D721Med (cell line): ENCODE measurements at regions not wholly inside any gene's neighbourhood (a gene's known extent, or its start where the extent isn't known, plus 50 kb on each side); places are given as distances from the start of the nearest gene placed in this dataset.
A peak's percentile ranks its signal among the peaks of the same experiment; 100 is the strongest.

Source experiments
- DNase-seq: peaks from one replicate; pipeline ENCODE4 v3.0.0; 2011; ENCODE audit warnings: low spot score; ENCODE audit not compliant: insufficient read length
- FAIRE-seq: peaks from 2 replicates; lab custom pipeline; 2011; peaks lifted over from hg19 to GRCh38; lab: Jason Lieb, UNC
- TF ChIP-seq, protein P1 (sequence below): IDR thresholded peaks from 2 replicates; pipeline ENCODE4 v1.5.1; 2012; ENCODE audit warnings: mild to moderate bottlenecking, control low read depth; ENCODE audit not compliant: insufficient read depth; ENCODE audit errors: missing control alignments

DNA sequence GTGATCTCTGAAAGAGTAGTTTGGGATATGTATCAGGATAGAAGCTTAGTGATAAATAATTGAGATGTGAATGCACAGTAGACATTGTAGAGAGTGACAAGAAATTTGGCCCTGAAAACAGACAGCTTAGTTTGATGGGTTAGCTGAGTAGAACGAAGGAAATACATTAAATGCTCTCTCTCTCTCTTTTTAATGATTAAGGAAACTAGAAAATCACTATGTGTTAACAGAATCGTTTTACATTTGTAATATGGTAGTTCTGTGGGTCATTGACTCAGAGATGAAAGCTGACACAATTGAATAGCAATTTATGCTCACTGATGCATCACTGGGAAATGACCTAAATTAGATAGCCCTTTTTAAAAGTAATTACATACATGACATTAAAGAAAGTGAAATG lies 739.8 kb upstream of the PTPRD start:
- TF ChIP-seq, protein P1, sequence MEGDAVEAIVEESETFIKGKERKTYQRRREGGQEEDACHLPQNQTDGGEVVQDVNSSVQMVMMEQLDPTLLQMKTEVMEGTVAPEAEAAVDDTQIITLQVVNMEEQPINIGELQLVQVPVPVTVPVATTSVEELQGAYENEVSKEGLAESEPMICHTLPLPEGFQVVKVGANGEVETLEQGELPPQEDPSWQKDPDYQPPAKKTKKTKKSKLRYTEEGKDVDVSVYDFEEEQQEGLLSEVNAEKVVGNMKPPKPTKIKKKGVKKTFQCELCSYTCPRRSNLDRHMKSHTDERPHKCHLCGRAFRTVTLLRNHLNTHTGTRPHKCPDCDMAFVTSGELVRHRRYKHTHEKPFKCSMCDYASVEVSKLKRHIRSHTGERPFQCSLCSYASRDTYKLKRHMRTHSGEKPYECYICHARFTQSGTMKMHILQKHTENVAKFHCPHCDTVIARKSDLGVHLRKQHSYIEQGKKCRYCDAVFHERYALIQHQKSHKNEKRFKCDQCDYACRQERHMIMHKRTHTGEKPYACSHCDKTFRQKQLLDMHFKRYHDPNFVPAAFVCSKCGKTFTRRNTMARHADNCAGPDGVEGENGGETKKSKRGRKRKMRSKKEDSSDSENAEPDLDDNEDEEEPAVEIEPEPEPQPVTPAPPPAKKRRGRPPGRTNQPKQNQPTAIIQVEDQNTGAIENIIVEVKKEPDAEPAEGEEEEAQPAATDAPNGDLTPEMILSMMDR = no peak
- DNase-seq (no peak), FAIRE-seq (peak; percentile 53)

DNA sequence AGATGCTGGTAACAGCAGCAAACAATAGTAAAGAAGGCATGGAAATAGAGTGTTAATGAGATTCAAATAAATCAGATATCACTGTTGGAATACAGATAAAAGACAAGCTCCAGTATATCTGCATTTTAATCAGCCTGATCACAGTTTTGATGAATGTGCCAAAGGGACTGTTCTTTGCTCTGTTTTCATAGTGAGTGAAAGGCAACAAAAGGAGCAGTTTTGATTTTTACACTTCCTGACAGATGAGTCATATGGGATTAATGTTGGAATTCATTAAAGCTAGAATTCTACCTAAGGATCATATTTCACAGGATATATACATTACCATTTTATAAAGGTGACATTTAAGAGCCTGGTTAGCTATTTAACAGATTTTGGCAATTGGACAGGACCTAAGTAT lies 743.3 kb upstream of the PTPRD start:
- FAIRE-seq (no peak), DNase-seq (no peak)
- TF ChIP-seq, protein P1 = no peak

DNA sequence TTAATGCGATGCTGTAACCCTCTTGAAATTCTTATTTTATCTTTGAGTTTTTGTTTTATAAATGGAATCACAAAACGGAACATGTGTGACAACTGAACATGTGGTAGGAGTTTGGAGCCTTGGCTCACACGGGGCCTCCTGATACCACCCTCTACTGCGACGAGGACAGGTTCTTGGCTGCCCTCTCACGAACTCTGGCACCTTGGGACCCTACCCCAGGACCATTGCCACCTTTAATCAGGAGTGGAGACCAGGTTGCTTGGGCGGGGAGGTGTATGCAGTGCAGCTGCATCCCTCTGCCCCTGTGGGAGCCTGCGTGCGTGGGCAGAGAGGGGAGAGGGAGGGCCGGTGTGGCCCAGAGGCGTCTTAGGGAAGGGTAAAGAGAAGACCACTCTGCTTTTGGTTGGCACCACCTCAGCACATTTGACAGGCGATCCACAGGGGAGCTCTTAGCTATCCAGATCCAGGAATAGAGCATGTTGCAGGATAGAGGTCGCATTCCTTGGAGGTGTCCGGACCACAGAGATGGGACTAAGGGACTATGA lies 753.9 kb upstream of the PTPRD start:
- DNase-seq (no peak), FAIRE-seq (no peak)
- TF ChIP-seq, protein P1 = no peak

DNA sequence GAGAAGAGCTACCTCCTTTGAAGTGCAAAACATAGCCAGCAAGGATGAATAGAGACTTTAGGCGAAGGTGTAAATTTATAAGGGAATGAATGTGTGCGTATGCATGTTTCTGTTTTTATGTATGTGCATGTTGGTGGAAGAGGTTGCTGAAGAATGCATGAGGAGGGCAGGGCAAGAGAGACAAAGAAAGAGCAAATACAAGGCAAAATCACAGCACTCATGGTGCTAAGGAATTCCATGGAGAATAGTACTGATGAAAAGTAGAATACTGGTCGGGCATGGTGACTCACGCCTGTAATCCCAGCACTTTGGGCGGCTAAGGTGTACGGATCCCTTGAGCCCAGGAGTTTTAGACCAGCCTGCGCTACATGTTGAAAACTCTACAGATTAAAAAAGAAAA lies 762.1 kb upstream of the PTPRD start:
- TF ChIP-seq, protein P1 = no peak
- FAIRE-seq (no peak), DNase-seq (no peak)

DNA sequence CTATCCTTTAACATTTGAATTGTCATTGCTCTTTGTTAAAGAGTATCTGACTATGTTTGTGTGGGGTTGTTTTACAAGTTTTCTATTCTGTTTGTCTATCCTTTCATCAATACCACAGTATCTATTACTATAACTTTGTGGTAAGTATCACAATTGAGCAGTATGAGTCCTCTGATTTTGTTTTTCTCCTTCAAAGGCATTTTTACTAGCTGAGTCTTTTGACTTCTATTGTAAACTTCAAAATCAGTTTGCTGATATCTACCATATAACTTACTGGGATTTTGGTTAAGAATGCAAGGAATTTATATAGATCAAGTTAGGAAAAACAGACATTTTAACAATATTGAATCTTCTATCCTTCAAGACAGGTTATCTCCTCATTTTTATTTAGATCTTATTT lies 789.8 kb upstream of the PTPRD start:
- FAIRE-seq = no peak

DNA sequence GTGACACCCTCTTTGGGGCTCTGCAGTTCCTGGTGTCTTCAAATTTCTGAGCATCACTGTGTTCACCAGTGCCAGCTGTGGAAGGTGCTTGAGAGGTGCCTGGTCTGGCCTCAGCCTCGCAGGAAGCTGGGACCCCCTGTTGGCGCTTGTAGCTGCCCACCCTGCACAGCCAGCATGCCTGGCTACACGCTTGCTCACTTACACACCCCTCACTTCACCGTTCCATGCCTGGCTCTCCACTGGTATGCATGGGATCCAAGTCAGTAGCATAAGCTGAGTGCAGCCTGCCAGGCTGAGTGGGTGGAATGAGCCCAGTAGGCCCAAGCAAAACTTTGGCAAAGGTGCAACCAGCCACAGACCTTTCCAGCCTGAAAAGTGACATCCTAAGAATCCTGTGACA lies 801.4 kb upstream of the PTPRD start:
- DNase-seq (no peak), FAIRE-seq (no peak)
- TF ChIP-seq, protein P1 = no peak

More for the DNA sequence above, 789.8 kb upstream of the PTPRD start:
- TF ChIP-seq, protein P1 = no peak
- DNase-seq = no peak

DNA sequence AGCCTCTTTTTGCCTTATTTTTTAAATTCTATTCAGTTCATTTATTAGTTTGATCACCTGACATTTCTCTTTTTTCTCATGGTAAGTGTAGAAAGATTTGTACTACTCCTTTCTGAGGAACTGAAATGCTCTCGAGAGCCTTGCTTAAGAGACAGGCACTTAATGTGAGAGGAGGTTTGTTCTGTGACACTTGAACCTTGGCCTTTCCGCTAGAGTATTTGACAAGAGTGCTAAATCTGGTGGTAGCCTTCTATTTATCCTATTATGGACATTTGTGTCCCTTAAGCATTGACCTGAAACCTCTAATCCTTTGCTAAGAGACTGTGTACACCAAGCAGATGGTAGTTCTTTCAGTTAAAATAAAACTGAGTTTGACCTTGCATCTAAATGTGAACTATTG lies 805.0 kb upstream of the PTPRD start:
- DNase-seq (no peak), FAIRE-seq (peak; percentile 21)
- TF ChIP-seq, protein P1 = no peak
